Tibial artery (tissue), 4 donors: ENCODE measurements at regions not wholly inside any gene's neighbourhood (a gene's known extent, or its start where the extent isn't known, plus 50 kb on each side); places are given as distances from the start of the nearest gene placed in this dataset.

Source experiments
- DNase-seq, 2 donors: peaks; one replicate each; pipeline ENCODE4 v3.0.0-alpha.2; 2019
- H3K27ac ChIP-seq, 2 donors: fragments of 200-600 bp; sonication (generic) in 1 of 2; 1 replicate in 1 of 2; 2 replicates in 1 of 2; pipeline ENCODE4 v1.5.1; 2018 to 2019; ENCODE audit warnings: mild to moderate bottlenecking in 1 of 2
- H3K27me3 ChIP-seq, 2 donors: fragments of 200-600 bp; sonication (generic) in 1 of 2; one replicate each; pipeline versions ENCODE4 v1.5.1 to v1.6.0; 2016 to 2019
- H3K36me3 ChIP-seq, 3 donors: fragments of 200-600 bp; sonication (generic) in 2 of 3; one replicate each; pipeline ENCODE4 v1.5.1; 2016 to 2019; ENCODE audit warnings: mild to moderate bottlenecking in 2 of 3
- H3K4me1 ChIP-seq, 4 donors: fragments of 200-600 bp; sonication (generic) in 2 of 4; 1 replicate in 3 of 4; 2 replicates in 1 of 4; pipeline ENCODE4 v1.5.1; 2016 to 2019
- H3K4me3 ChIP-seq, 2 donors: fragments of 200-600 bp; sonication (generic) in 1 of 2; 1 replicate in 1 of 2; 2 replicates in 1 of 2; pipeline ENCODE4 v1.5.1; 2018 to 2019; ENCODE audit warnings: mild to moderate bottlenecking in 2 of 2
- H3K9me3 ChIP-seq, 3 donors: fragments of 200-600 bp; sonication (generic) in 1 of 3; one replicate each; pipeline ENCODE4 v1.5.1; 2016 to 2019
- CTCF ChIP-seq, 2 experiments: fragments of 200-600 bp in 1 of 2; fragments of 450-650 bp in 1 of 2; IDR thresholded peaks; one replicate each; pipeline ENCODE4 v1.5.1; 2017 to 2019; ENCODE audit warnings: antibody characterized with exemption in 2 of 2, mild to moderate bottlenecking in 1 of 2, moderate library complexity in 1 of 2
- intact Hi-C: fragments of 100-400 bp; cut with DNase I; formaldehyde crosslinking; loops from one replicate; pipeline ENCODE4 v1.15.0; 2023; ENCODE audit warnings: low total_unique reads

- DNase-seq = no peak
- no peaks in the 10 kb centered on the region for H3K27me3 ChIP-seq
- H3K27ac ChIP-seq = no peak overlapping the region
- H3K4me1 ChIP-seq = no peaks in the 10 kb centered on the region
- no peak overlapping the region for H3K4me3 ChIP-seq
- peaks cover 0 to 1% (median 0%) of the 10 kb centered on the region in 3 donors for H3K9me3 ChIP-seq
- intact Hi-C loops = no loop called here
- no peak for TF ChIP-seq CTCF (IDR thresholded peaks at IDR 0.05)
- H3K36me3 ChIP-seq = no peaks in the 10 kb centered on the region
Observed at GRCh38 chr12:45102818-45103217, 51.9 kb upstream of the DBX2 start.

- intact Hi-C loops = no loop called here
- H3K4me1 ChIP-seq = no peaks in the 10 kb centered on the region
- no peak for DNase-seq
Observed at GRCh38 chr12:45105996-45106395, 55.1 kb upstream of the DBX2 start.

DNA sequence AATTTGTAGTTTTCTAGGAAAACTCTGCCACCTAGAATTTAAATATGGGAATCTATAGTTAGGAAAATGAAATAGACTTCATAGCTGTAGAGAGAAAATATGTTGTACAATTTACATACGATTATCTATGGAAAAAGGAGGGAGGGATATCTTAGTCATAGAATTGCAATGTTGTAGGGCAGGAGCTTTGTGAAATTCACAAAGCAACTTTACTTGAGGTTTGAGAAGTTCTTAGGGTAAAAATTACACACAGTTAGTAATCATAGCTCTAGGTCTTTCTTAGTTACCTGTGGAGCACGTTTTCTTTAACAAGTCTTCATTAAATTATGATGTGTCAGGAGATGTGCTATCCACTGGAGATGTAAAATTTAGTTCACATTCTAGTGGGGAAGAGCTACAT lies 61.4 kb upstream of the DBX2 start:
- DNase-seq = no peak
- intact Hi-C loops = no loop called here
- H3K36me3 ChIP-seq = no peaks in the 10 kb centered on the region
- no peaks in the 10 kb centered on the region for H3K27me3 ChIP-seq
- H3K9me3 ChIP-seq = peaks cover 0 to 6% (median 0%) of the 10 kb centered on the region in 3 donors
- no peak overlapping the region for H3K27ac ChIP-seq
- no peak overlapping the region for H3K4me3 ChIP-seq
- no peak for TF ChIP-seq CTCF (IDR thresholded peaks at IDR 0.05)
- no peaks in the 10 kb centered on the region for H3K4me1 ChIP-seq

More at GRCh38 chr12:45105996-45106395, 55.1 kb upstream of the DBX2 start:
- no peak overlapping the region for H3K4me3 ChIP-seq
- H3K27me3 ChIP-seq = no peaks in the 10 kb centered on the region
- H3K9me3 ChIP-seq = peaks cover 0 to 6% (median 0%) of the 10 kb centered on the region in 3 donors
- TF ChIP-seq CTCF (IDR thresholded peaks at IDR 0.05) = no peak
- no peaks in the 10 kb centered on the region for H3K36me3 ChIP-seq
- H3K27ac ChIP-seq = no peak overlapping the region

- Histone ChIP-seq H3K4me1 (no peaks in the 10 kb centered on the region), H3K36me3 (no peaks in the 10 kb centered on the region), H3K27ac (no peak overlapping the region), H3K27me3 (no peaks in the 10 kb centered on the region), H3K9me3 (no peaks in the 10 kb centered on the region), H3K4me3 (no peak overlapping the region)
- intact Hi-C loops = no loop called here
- no peak for TF ChIP-seq CTCF (IDR thresholded peaks at IDR 0.05)
- DNase-seq = no peak
Observed at GRCh38 chr12:45121224-45121623, 70.3 kb upstream of the DBX2 start.

DNA sequence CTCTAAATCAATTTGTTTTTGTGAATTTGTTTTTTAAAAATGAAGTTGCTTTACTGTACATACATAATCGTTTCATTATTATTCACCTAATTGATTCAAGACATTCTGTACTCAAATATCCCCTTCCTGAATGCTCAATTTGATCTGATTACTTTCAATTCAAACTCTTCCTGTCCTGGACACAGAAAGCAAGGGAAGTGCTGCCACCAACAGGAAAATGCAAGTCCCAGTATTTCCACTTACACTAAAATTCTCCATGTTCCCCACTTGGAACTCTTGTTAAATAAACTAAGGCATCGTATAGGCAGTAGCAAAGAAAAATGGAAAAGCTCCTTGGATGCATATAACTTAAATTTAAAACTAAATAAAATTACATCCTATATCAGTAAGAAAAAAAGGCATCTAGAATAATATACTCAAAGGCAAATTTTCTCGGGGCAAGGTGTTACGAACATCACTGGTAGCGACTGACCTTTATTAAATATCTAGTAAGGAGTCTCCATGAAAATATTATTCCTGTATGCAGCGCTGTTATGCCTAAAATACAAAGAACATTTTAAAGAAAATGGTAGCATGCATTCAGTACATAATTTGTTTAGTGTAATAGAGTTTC lies 72.0 kb upstream of the DBX2 start:
- no peaks in the 10 kb centered on the region for H3K27me3 ChIP-seq
- DNase-seq = no peak
- intact Hi-C loops = no loop called here

More for the DNA sequence above, 72.0 kb upstream of the DBX2 start:
- no peaks in the 10 kb centered on the region for H3K4me1 ChIP-seq
- H3K36me3 ChIP-seq = no peaks in the 10 kb centered on the region
- no peak overlapping the region for H3K27ac ChIP-seq
- no peaks in the 10 kb centered on the region for H3K9me3 ChIP-seq
- no peak overlapping the region for H3K4me3 ChIP-seq
- TF ChIP-seq CTCF (IDR thresholded peaks at IDR 0.05) = no peak
